DMS53 treated with DMSO at 0.1 percent for 48 hours (cell line): ENCODE measurements at regions not wholly inside any gene's neighbourhood (a gene's known extent, or its start where the extent isn't known, plus 50 kb on each side); places are given as distances from the start of the nearest gene placed in this dataset.
A peak's percentile ranks its signal among the peaks of the same experiment; 100 is the strongest.
"Not testable (repeated sequence)": the region's sequence is repeated elsewhere in the genome, so short reads cannot be mapped to it uniquely, and the experiment has no call there.

Source experiments
- DNase-seq: peaks from one replicate; lab custom pipeline; 2025; ENCODE audit not compliant: unreplicated experiment; lab: John Stamatoyannopoulos, UW

GRCh38 chrX:122625821-122626220 lies 558.3 kb upstream of the GRIA3 start:
- no peak for DNase-seq

DNA sequence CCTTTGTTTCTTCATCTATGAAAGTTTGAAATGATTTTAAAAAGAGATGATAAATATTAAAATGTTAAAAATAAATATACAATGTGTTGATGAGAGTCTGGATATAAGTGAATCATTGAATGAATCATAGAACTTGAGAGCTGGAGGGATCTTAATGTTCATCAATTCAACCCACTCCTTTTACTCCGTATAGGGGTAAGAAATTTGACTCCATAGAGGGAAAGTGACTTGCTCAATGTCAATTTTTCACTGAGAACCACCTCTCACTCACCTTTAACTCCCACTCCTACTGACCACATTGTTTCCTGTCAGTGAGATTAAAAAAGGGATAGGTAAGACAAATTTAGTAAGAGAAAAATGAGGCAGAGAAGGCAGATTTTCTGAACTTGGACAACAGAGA lies 557.2 kb upstream of the GRIA3 start:
- no peak for DNase-seq

GRCh38 chrX:122641136-122641535 lies 542.9 kb upstream of the GRIA3 start:
- DNase-seq, result no peak

- no peak for DNase-seq
These were observed 542.3 kb upstream of the GRIA3 start for GRCh38 chrX:122641826-122642225.

GRCh38 chrX:122655256-122655655 lies 528.8 kb upstream of the GRIA3 start:
- DNase-seq, result not testable (repeated sequence)

- DNase-seq, result no peak
These were observed 517.5 kb upstream of the GRIA3 start for GRCh38 chrX:122666601-122667000.

DNA sequence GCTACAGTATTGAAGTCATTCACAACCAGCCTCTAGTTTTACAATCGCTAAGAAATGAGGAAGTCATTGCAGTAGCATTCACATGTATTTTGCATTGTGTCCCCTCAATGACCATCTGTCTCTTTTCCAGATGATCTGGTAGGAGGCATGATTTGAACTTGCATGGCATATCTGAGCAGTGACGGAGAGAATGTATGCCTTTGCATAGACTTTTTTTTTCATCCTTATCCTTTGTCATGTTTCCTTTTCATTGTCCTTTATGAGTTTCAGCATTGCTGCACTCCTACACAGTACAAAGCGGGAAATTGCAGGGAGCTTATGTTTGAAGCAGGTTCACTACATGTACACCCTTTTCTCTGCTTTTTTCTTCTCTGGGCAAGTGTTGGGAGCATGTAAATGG lies 516.4 kb upstream of the GRIA3 start:
- DNase-seq, result no peak

DNA sequence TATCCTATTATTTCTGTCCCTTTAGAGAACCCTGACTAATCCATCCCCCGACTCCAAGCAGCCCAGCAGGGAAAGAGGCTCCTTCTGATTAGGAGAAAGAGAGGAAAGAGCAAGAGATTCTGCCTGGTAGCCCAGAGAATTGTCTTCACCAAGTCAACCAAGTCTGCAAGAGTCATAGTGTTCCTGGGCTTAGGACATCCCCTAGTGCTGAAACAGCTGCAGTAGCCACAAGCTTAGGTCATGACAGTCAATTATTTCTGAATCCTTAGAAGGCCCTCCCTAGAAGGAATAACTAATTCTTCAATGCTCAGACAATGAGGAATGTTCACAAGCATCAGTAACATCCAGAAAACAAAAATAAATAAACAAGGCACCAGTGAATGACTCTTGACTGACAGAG lies 480.3 kb upstream of the GRIA3 start:
- DNase-seq, result no peak

- DNase-seq, result no peak
These were observed 444.3 kb upstream of the GRIA3 start for GRCh38 chrX:122739770-122740169.

GRCh38 chrX:122770581-122770980 lies 413.5 kb upstream of the GRIA3 start:
- no peak for DNase-seq

DNA sequence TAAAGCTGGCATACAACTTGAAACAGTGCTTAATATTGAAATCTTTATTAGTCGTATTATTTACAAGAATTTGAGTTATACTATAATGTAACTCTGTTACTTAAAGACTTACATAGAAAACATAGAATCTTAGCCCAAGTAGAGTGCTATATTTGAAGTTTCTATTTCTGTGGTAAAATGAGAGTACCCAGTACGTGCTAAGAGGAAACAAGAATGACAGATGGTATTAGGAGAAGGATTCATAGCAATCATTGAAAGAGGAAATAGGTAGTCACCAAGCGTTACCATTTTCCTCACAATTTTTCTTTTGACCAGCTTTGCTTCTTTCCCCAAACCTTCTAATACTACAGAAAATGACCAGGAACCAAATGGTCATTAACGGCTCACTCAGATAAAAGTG lies 412.1 kb upstream of the GRIA3 start:
- no peak for DNase-seq

- DNase-seq, result peak; percentile 4
These were observed 406.3 kb upstream of the GRIA3 start for GRCh38 chrX:122777766-122778165.

- no peak for DNase-seq
These were observed 400.2 kb upstream of the GRIA3 start for GRCh38 chrX:122783918-122784317.

DNA sequence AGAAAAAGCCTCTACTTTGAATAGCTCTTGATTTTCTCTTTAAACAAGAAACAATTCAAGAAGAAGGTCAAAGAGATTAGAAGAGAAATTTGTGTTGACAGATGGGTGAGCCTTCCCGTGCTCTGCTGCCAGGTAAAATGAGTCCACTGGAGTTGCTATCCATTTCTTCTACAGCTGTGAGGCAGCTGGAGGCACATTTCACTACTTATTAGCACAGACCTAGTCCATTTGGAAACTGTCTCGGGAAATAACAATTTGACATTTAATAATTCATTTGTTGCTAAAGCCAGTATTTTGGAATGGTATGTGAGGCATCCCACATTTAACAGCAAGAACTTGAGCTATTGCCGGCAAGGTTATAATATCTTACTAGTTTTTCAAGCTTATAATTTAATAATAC lies 396.8 kb upstream of the GRIA3 start:
- no peak for DNase-seq

DNA sequence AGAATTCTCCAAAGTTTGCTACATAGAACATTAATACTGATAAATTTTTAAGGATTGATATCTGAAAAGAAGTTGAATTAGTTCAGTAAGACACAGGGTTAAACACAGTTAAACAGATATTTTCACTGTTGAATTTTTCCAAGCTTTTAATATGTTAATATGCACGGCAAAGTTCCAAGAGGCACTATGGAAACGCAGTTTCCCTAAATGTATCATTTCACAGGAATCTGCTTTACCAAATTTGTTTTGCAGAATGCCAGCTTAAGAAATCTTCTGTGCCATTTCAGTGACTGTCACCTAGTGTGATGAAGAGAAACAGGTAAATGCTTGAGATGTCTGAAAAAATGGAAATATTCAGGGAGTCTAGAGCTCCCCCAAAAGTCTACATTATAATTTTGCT lies 395.9 kb upstream of the GRIA3 start:
- DNase-seq, result no peak

- no peak for DNase-seq
These were observed 393.5 kb upstream of the GRIA3 start for GRCh38 chrX:122790376-122791095.

- no peak for DNase-seq
These were observed 370.2 kb upstream of the GRIA3 start for GRCh38 chrX:122813876-122814275.

DNA sequence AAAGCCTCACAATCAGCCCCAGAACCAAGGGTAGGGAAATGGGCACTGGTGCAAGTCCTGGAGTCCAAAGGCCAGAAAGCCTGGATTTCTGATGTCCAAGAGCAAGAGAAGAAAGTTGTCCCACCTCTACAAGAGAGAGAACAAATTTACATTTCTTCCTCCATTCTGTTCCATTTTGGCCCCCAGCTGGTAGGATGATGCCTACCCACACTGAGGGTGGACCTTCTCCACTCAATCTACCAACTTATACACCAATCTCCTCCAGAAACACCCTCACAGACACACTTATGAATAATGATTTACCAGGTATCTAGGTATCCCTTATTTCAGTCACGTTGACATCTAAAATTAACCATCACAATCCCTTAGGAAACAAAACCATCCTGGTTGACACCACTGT lies 367.8 kb upstream of the GRIA3 start:
- no peak for DNase-seq

DNA sequence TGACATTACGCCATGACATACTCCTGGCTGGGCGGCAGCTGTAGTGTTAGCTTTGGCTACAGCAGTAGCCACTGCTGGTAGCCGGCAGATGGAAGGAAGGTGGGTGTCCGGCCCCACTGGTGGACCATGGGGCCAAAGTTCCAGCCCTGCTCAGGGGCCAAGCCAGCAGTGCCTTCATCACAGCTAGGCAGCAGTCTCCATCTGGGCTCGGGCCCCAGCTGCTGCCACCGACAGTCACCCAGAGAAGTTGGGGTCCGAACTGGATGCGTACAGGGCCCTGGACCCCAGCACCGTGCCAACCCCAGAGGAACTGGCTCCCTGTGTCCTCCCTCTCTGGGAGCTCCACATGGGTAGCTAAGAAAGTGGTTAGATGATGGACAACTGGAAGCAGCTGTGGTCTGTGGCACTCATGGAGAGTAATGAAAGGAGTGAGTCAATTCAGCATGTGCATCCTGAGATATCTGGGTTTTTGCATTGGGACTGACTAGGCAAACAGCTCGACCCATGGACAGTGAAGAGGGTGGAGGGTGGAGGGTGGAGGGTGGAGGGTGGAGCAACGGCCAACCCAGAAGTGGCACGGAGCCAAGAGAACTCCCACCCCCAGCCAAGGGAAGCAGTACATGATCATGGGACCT lies 366.6 kb upstream of the GRIA3 start:
- no peak for DNase-seq

GRCh38 chrX:122818068-122818467 lies 366.0 kb upstream of the GRIA3 start:
- DNase-seq, result no peak

GRCh38 chrX:122833230-122833629 lies 350.8 kb upstream of the GRIA3 start:
- DNase-seq, result no peak

- no peak for DNase-seq
These were observed 348.2 kb upstream of the GRIA3 start for GRCh38 chrX:122835886-122836285.

DNA sequence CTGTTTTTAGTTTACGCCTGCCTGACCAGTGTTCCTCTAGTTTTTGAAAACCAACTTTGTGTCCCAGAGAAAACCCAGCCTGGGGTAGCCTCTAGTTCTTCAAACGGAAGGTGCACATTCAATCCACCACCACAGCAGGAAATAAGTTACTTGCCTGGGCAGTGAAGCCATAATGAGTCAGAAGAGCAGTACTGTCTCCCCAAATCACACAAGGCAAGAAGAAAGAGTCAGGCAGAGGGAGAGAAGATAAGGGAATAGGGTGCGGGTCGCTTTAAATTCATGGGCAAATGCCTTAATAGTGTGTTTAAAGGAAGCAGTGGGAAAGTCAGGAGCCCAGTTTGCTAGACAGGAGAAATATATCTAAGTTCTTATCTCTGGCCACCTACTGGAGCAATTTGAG lies 333.8 kb upstream of the GRIA3 start:
- no peak for DNase-seq
